Transverse colon (tissue), 4 donors: ENCODE measurements at regions not wholly inside any gene's neighbourhood (a gene's known extent, or its start where the extent isn't known, plus 50 kb on each side); places are given as distances from the start of the nearest gene placed in this dataset.

Experiments
- DNase-seq: peaks from one replicate; pipeline ENCODE4 v3.0.0-alpha.2; 2019
- H3K27ac ChIP-seq, 4 donors: fragments of 200-600 bp; sonication (generic); 2 replicates each; pipeline ENCODE4 v1.5.1; 2016 to 2018; ENCODE audit warnings: inconsistent platforms in 4 of 4
- H3K27me3 ChIP-seq: fragments of 200-600 bp; sonication (generic); 2 replicates; pipeline ENCODE4 v1.5.1; 2017; ENCODE audit warnings: inconsistent platforms
- H3K36me3 ChIP-seq, 4 donors: fragments of 200-600 bp; sonication (generic); 2 replicates each; pipeline ENCODE4 v1.5.1; 2017 to 2019; ENCODE audit warnings: inconsistent platforms in 4 of 4
- H3K4me1 ChIP-seq, 4 donors: fragments of 200-600 bp; sonication (generic); 2 replicates each; pipeline ENCODE4 v1.5.1; 2017 to 2020; ENCODE audit warnings: inconsistent platforms in 4 of 4
- H3K4me3 ChIP-seq, 4 donors: fragments of 200-600 bp; sonication (generic); 1 replicate in 1 of 4; 2 replicates in 3 of 4; pipeline versions ENCODE4 v1.5.1 to v1.6.1; 2017 to 2019; ENCODE audit warnings: inconsistent platforms in 4 of 4
- H3K9me3 ChIP-seq, 2 donors: fragments of 200-600 bp; sonication (generic); 2 replicates each; pipeline ENCODE4 v1.5.1; 2017 to 2019; ENCODE audit warnings: inconsistent platforms in 2 of 2
- CTCF ChIP-seq, 5 experiments: fragments of 200-600 bp in 3 of 5; fragments of 450-650 bp in 2 of 5; sonication (generic) in 3 of 5; IDR thresholded peaks; 1 replicate in 2 of 5; 2 replicates in 3 of 5; pipeline ENCODE4 v1.5.1; 2016 to 2017; ENCODE audit warnings: antibody characterized with exemption in 5 of 5, inconsistent platforms in 3 of 5, mild to moderate bottlenecking in 2 of 5, moderate library complexity in 1 of 5
- EP300 ChIP-seq: sonication (generic); formaldehyde crosslinking; IDR thresholded peaks from one replicate; pipeline ENCODE4 v1.6.1; 2017; ENCODE audit warnings: antibody characterized with exemption, low read depth
- POLR2A ChIP-seq: fragments of 450-650 bp; IDR thresholded peaks from one replicate; pipeline ENCODE4 v1.6.1; 2016; ENCODE audit warnings: antibody characterized with exemption, mild to moderate bottlenecking, moderate library complexity
- POLR2AphosphoS5 ChIP-seq, 3 donors: sonication (generic); formaldehyde crosslinking; IDR thresholded peaks; one replicate each; pipeline ENCODE4 v1.6.1; 2016; ENCODE audit warnings: antibody characterized with exemption in 3 of 3
- WGBS, 2 donors: methylation state at CpG; one replicate each; pipeline ENCODE4 v1.1.5; 2018; ENCODE audit warnings: low coverage in 1 of 2; 5-methylcytosine and 5-hydroxymethylcytosine counted together
- in situ Hi-C, 4 donors: fragments of 200-750 bp; cut with MboI; loops; one replicate each; pipeline versions ENCODE4 v1.15.0 to v1.15.1; 2017; ENCODE audit warnings: low sequenced_read_pairs in 3 of 4, low pct_ligation_motif_present in 1 of 4, low pct_unique_long_range_greater_than_20kb in 1 of 4
- intact Hi-C: fragments of 100-400 bp; cut with DNase I; formaldehyde crosslinking; loops from one replicate; pipeline ENCODE4 v1.15.1; 2023; ENCODE audit warnings: low total_unique reads

DNA sequence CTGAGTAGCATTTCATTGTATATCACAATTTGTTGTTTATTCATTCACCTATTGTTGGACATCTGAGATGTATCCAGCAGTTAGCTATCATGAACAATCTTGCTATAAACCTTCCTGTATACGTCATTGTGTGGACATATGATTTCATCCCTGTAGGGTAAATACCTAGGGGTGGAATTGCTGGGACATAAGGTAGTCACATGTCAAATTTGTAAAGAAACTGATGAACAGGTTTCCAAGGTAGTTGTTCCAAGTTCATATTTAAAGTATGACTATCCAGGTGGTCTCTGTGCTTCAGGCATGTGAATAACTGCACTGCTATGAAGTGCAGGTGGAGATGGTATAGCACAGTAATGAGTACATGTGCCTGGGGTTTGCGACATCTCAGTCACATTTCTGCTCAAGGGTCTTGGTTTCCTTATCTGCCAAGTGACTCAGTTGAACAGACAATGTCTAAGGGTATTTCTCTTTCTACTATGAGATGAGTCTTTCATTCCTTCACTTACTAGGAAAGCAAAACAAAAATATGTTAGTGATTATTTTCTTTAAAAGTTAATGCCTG, 229.0 kb upstream of the HES1 start:
- Histone ChIP-seq H3K27ac (no peak overlapping the region), H3K4me1 (peaks cover 0 to 13% (median 8%) of the 10 kb centered on the region in 4 donors), H3K27me3 (no peaks in the 10 kb centered on the region), H3K9me3 (no peaks in the 10 kb centered on the region), H3K4me3 (no peak overlapping the region), H3K36me3 (no peaks in the 10 kb centered on the region)
- TF ChIP-seq POLR2A (no peak), EP300 (no peak), CTCF (IDR thresholded peaks at IDR 0.05) (no peak)
- DNase-seq = no peak
- intact Hi-C loops (no loop called here), in situ Hi-C loops (no loop called here)
- 87 to 95% methylated on average over 2 of the region's 2 CpGs for WGBS, 2 donors

GRCh38 chr3:193908181-193908744, 227.7 kb upstream of the HES1 start:
- 100% methylated on average over 1 of the region's 1 CpG; no CpG with 5 or more reads in 1 of the 2 donors for WGBS, 2 donors
- intact Hi-C loops = no loop called here
- H3K4me1 ChIP-seq = peaks cover 0 to 13% (median 8%) of the 10 kb centered on the region in 4 donors
- no peak for DNase-seq
- TF ChIP-seq EP300 (no peak), CTCF (IDR thresholded peaks at IDR 0.05) (no peak), POLR2A (no peak), POLR2AphosphoS5 (IDR thresholded peaks at IDR 0.05) (no peak)
- no peaks in the 10 kb centered on the region for H3K9me3 ChIP-seq
- H3K27me3 ChIP-seq = no peaks in the 10 kb centered on the region
- no peak overlapping the region for H3K4me3 ChIP-seq
- in situ Hi-C loops = no loop called here
- no peaks in the 10 kb centered on the region for H3K36me3 ChIP-seq
- no peak overlapping the region for H3K27ac ChIP-seq

- TF ChIP-seq POLR2A (no peak), CTCF (IDR thresholded peaks at IDR 0.05) (no peak), EP300 (no peak), POLR2AphosphoS5 (IDR thresholded peaks at IDR 0.05) (no peak)
- H3K4me1 ChIP-seq = peaks cover 0 to 18% (median 10%) of the 10 kb centered on the region in 4 donors
- 81% methylated on average over 2 of the region's 2 CpGs; no CpG with 5 or more reads in 1 of the 2 donors for WGBS, 2 donors
- intact Hi-C loops = no loop called here
- in situ Hi-C loops = no loop called here
- H3K36me3 ChIP-seq = no peaks in the 10 kb centered on the region
- H3K27me3 ChIP-seq = no peaks in the 10 kb centered on the region
- H3K27ac ChIP-seq = no peak overlapping the region
- DNase-seq = no peak
- no peaks in the 10 kb centered on the region for H3K9me3 ChIP-seq
- H3K4me3 ChIP-seq = no peak overlapping the region
Measured at GRCh38 chr3:193909387-193909786, 226.6 kb upstream of the HES1 start.

DNA sequence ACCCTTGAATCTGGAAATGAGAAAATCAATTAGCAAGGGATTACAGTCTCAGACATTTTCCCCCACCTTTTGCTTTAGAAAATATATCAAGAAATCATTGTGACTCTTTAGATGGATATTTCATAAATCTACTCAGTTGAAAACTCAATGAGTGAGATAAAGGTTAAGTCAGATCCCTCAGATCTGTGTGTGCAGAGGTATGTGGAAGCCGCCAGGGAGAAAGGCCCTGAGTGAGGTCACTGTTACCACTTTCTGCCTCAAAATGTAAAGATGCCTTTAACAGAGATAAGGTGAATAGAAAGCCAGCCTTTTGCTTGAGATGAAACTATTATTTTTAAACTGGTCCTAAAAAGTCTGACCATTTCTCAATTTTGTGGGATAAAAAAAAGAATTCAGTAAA, 225.6 kb upstream of the HES1 start:
- intact Hi-C loops (no loop called here), in situ Hi-C loops (no loop called here)
- 97% methylated on average over 1 of the region's 1 CpG; no CpG with 5 or more reads in 1 of the 2 donors for WGBS, 2 donors
- no peaks in the 10 kb centered on the region for H3K36me3 ChIP-seq
- no peak overlapping the region for H3K27ac ChIP-seq
- no peak overlapping the region for H3K4me3 ChIP-seq
- no peaks in the 10 kb centered on the region for H3K9me3 ChIP-seq
- no peaks in the 10 kb centered on the region for H3K27me3 ChIP-seq
- TF ChIP-seq CTCF (IDR thresholded peaks at IDR 0.05) (no peak), POLR2AphosphoS5 (IDR thresholded peaks at IDR 0.05) (no peak), EP300 (no peak), POLR2A (no peak)
- H3K4me1 ChIP-seq = peaks cover 0 to 22% (median 12%) of the 10 kb centered on the region in 4 donors
- DNase-seq = no peak
